IPS-NIHi7 (cell line): ENCODE measurements at regions not wholly inside any gene's neighbourhood (a gene's known extent, or its start where the extent isn't known, plus 50 kb on each side); places are given as distances from the start of the nearest gene placed in this dataset.
"Not testable (repeated sequence)": the region's sequence is repeated elsewhere in the genome, so short reads cannot be mapped to it uniquely, and the experiment has no call there.

Experiments
- DNase-seq: peaks from one replicate; pipeline ENCODE4 v3.0.0; 2012; ENCODE audit warnings: mixed read lengths; ENCODE audit errors: extremely low spot score

- no peak for DNase-seq
Measured at GRCh38 chr10:28186887-28187578, 115.8 kb downstream of the MPP7 start.

GRCh38 chr10:28186461-28186860, 116.4 kb downstream of the MPP7 start:
- no peak for DNase-seq

DNA sequence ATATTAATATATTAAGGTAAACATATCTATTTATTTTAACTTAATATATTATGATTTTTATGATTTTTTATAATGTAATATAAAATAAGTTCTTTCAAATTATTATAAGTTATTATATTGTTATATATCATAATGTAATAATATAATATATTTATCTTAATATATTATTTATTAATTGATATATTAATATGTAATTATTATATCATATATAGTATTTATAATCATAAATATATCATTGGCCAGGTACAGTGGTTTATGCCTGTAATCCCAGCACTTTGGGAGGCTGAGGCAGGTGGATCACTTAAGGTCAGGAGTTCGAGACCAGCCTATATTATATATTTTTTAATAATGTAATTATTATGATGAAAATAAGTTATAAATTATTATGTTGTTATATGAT, 118.1 kb downstream of the MPP7 start:
- DNase-seq, result no peak

DNA sequence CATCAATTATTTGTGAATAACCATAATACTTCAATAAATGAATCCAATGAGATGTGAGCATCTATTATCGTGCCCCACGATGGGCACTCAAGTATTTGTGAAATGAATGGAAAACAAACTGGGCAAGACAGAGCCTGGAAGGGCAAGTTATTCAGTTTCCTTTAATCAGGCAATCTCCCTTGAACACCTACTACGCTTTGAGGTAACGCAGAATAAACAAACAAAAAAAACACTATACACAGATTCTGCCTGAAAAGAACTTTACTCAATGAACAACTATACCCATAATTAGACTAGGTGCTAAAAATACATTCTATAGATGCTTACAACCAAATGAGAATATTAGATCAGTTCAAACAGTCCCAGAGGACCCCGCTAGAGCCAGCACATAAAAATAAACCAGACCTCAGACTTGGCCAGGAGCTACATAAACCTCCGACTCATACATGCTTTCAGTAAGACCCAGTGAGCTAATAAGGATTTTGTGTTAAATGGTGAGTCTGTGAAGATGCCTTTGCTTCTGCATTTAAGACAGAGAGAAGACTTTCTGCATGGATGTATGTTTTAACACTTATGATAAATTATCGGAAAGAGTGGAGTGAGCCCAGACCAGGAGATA, 121.3 kb downstream of the MPP7 start:
- no peak for DNase-seq

DNA sequence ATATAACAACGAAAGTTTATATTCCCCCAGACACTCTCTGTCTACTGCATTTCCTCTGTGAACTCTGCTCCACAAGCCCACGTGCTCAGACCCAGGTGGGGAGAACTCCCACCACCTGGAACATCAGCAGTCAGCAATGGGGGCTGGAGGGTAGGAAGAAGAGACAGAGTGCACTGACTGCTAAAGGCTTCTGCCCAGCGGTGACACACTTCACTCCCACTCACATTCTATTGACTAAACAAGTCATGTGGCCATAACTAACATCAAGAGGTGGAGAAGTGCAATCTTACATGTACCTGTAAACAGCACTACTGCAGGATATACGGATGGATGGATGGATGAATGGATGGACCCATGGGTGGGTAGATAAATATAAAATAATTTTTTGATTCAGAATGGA, 122.2 kb downstream of the MPP7 start:
- no peak for DNase-seq

DNA sequence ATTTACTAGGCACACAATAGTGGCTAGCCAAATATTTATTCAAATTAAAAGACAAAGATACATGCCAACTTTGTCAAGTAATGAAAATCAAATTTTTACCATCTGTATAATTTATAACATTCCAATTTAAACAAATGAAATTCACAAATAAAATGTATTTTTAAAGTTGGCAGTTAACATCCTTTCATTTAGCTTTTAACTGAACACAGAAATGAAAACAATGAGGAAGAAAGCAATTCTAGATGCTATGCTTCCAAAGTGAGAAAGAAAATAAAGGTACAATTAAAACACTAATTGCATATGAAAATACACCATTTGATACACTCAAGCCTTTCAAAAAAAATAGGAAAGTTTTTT, 123.1 kb downstream of the MPP7 start:
- no peak for DNase-seq

DNA sequence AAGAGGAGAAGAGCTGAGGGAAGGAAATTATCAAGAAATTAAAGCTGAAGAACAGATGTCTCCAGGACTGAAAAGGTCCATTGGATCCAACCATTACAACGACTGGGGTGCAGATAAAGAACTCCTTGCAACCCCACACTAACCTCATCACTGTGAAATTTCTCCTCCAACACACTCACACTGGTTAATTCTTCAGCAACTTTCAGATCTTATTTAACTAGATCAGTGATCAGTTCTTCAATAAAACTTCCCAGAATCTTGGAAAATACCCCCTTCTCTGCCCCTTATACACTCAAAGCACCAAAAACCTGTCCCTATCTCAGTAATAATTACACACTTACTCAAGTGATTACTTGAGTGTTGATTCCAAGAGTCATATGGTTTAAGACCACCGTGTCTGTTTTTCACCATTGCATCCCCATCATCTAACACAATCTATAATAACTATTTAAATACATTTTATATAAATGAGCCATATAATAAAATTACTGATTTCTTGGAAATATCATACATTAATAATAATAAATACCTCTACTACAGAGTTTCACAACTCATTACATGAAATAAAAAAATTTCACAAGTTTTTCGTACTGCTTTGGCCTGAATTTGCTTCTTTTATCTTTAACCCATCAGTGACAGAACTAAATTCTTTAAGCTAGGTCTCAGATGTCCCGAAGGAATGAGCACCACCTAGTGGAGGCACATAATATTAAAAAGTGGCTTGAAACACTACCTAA, 123.7 kb downstream of the MPP7 start:
- DNase-seq, result peak; percentile 43

DNA sequence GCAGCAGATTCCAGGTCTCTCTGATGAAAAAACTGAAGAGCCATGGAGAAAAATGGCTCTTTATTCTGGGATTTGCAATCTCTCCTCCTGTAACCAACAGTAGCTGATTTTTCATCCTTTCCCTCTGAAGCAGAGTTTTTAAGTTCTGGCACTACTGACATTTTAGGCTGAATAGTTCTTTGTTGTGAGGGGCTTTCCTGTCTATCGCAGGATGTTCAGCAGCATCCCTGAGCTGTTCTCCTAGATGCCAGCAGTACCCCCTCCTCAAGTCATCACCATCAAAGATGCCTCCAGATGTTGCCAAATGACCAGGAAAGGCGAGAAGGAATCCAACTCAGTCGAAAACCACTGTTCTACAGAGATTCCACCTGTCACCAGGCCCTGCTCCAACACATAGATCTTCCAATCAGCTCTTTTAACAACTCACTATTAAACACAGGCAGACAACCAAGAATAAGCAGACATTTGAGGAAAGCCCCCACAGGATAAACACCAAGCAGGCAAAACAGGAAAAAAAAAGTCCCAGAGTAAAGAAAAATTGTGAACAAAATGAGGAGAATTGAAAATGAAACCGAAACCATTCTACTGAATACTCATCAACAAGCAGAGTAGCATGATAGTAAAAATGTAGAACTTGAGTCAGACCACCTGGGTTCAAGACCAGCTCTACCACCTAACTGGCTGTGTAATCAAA, 124.8 kb downstream of the MPP7 start:
- no peak for DNase-seq

GRCh38 chr10:28176498-28176897, 126.4 kb downstream of the MPP7 start:
- DNase-seq, result not testable (repeated sequence)

GRCh38 chr10:28172223-28172610, 130.6 kb downstream of the MPP7 start:
- no peak for DNase-seq

- no peak for DNase-seq
Measured at GRCh38 chr10:28171468-28172222, 131.2 kb downstream of the MPP7 start.

DNA sequence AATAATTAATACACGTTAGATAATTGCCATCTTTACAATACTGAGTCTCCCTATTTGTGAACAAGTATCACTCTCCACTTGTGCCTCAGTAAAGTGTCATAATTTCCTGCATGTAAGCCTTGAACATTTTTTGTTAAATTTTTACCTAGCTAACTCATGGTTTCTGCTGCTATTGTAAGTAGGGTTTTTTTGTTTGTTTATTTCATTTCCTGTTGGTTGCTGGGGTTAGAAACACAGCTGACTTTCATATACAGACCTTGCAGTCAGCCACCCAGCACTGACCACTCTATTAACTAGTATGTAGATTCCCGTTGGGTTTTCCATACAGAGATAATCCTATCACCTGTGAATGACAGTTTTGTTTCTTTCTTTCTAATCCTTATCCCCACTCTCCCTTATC, 133.3 kb downstream of the MPP7 start:
- DNase-seq, result no peak

GRCh38 chr10:28160866-28161405, 141.9 kb downstream of the MPP7 start:
- no peak for DNase-seq

DNA sequence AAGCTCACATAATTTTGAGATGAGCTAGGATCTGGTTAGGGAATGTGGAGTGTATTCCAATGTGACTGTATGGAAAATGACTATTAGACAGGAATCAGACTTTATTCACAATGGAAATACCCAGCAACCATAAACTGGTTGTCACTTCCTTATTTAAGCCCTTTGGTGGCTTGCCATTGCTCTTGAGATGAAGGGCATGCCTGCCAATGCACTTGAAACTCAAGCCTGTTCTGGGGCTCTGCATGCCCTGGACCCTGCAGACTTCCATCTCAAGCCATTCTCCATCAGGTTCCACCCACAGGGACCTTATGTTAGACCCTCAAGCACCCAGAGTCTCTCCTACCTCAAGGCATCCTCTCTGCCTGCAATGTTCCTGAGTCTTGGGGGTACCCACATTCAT, 145.5 kb downstream of the MPP7 start:
- no peak for DNase-seq

DNA sequence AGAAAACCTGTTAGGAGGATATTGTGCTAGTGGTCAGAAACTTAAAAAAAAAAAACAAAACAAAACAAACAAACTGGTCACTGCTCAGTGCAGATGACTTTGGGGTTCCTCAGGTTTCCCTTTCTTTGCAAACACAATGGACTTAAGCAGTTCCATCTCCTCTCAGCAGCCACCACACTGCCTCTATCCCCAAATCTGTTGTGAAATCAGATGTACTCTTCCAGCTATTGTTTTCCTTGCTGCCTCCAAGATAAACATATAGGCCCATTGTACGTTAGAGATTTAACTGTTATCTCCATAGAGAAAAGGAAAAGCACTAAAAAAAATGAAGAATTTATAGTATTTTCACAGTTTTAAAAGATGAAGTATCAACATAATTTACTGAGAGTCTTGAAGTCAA, 147.1 kb downstream of the MPP7 start:
- DNase-seq, result no peak

GRCh38 chr10:28151636-28152035, 151.2 kb downstream of the MPP7 start:
- no peak for DNase-seq

- no peak for DNase-seq
Measured at GRCh38 chr10:28149746-28150145, 150.9 kb upstream of the ODAD2 start.

DNA sequence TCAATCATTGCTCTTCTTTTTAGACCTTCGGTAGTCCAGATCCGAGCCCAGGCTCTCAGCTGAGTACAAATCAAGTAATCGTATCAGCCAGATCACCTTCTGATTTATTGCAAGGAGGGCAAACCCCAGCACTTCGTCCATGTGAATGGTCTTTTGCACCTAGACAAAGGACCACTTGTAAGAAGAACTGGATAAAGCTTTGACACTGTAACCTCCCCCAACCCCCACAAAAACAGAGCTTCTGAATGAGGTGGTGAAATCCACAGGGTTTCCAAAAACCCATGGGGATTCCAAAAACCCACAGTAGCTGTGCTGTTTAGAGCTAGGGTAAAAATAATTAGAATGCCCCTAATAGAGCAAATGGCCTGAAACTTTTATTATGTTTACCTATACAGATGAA, 148.8 kb upstream of the ODAD2 start:
- no peak for DNase-seq

- no peak for DNase-seq
Measured at GRCh38 chr10:28139138-28139537, 140.3 kb upstream of the ODAD2 start.

- DNase-seq, result no peak
Measured at GRCh38 chr10:28137907-28138880, 139.3 kb upstream of the ODAD2 start.
